PFSK-1 (cell line): ENCODE measurements at regions not wholly inside any gene's neighbourhood (a gene's known extent, or its start where the extent isn't known, plus 50 kb on each side); places are given as distances from the start of the nearest gene placed in this dataset.

Experiments used
- FOXP2 ChIP-seq: optimal IDR thresholded peaks from 2 replicates; pipeline ENCODE3; 2011; ENCODE audit warnings: borderline replicate concordance, control low read depth, inconsistent platforms; ENCODE audit not compliant: insufficient read depth; ENCODE audit errors: extremely low read length, extremely low read depth
- POLR2AphosphoS5 ChIP-seq: IDR thresholded peaks from 2 replicates; pipeline ENCODE4 v1.6.1; 2012; ENCODE audit warnings: low read depth, mild to moderate bottlenecking, control low read depth, low read length, moderate library complexity
- REST ChIP-seq, 2 experiments: IDR thresholded peaks; 2 replicates each; pipeline versions ENCODE4 v1.6.1 to v1.8.0; 2011 to 2012; ENCODE audit warnings: low read depth in 2 of 2, low read length in 2 of 2, control low read depth in 1 of 2, inconsistent platforms in 1 of 2, mild to moderate bottlenecking in 1 of 2, moderate library complexity in 1 of 2; ENCODE audit not compliant: insufficient read depth in 1 of 2
- SIN3A ChIP-seq: IDR thresholded peaks from 2 replicates; pipeline ENCODE4 v1.6.1; 2012; ENCODE audit warnings: mild to moderate bottlenecking, low read length, moderate library complexity, borderline replicate concordance; ENCODE audit not compliant: insufficient read depth
- TAF1 ChIP-seq: IDR thresholded peaks from 2 replicates; pipeline ENCODE4 v1.6.1; 2012; ENCODE audit warnings: low read length, control low read depth, borderline replicate concordance; ENCODE audit not compliant: insufficient read depth

GRCh38 chr4:31194823-31195222, 474.7 kb downstream of the PCDH7 start:
- TF ChIP-seq POLR2AphosphoS5: no peak
- no peak for TF ChIP-seq TAF1
- TF ChIP-seq REST (IDR thresholded peaks at IDR 0.05; ENCODE audit: insufficient read depth in 1 of 2, low read depth in 2 of 2, low read length in 2 of 2): no peak
- TF ChIP-seq FOXP2: no peak
- TF ChIP-seq SIN3A: no peak
